GM19455 (cell line): ENCODE measurements at regions not wholly inside any gene's neighbourhood (a gene's known extent, or its start where the extent isn't known, plus 50 kb on each side); places are given as distances from the start of the nearest gene placed in this dataset.

Experiments
- ATAC-seq: cut with Tn5 transposase; IDR thresholded peaks from one replicate; pipeline ENCODE4 v1.9.1; 2021; ENCODE audit not compliant: unreplicated experiment

DNA sequence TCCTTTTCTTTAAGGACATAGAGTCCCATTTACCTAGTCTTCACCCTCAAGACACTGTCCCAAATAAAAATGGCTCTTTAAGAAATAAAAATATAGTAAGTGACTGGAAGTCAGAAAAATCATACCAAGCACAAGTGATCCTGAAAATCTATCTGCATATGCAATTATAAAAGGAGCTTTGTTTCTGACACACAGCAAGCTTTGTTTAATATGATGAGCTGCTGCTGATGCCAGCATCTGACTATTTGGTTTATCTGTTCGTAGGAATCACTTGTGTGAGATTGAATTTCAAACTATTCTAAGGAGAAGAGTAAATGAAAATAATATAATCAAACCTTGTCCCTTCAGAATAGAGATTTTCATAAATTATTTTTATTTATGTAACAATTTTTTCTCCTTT is 332.4 kb downstream of the PCDH7 start:
- ATAC-seq, result no peak

DNA sequence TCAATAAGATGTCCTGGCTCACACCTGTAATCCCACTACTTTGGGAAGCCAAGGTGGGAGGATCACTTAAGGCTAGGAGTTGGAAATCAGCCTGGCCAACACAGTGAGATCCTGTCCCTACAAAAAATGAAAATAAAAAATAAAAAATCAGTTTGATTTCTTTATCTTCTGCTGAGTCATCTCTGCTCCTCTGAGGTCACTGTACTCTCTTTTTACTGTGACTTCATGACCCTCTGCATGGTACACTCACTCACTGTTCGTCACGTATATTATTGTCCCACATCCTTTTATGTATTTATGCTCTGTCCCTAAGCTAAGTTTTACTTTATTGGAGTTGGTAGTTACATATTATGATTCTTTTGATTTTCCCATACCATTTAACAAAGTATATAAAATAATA is 333.3 kb downstream of the PCDH7 start:
- ATAC-seq, result no peak

DNA sequence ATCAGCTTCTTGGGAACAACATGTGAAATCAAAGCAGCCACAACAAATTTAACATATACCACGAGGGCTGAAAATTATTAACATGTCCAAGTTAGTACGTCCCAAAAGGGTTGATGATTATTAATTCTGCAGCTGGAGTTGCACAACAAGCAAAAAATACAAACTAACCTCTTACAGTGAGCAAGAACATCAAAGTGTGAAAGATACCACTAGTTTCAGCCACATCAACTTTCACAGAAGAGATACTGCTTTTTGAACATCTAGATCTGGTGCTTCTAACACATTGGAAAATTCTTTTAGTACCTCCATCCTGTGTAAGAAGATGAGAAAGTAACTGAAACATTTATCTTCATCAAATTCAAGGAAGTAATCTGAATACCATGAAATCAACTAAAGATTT is 334.1 kb downstream of the PCDH7 start:
- ATAC-seq, result no peak

DNA sequence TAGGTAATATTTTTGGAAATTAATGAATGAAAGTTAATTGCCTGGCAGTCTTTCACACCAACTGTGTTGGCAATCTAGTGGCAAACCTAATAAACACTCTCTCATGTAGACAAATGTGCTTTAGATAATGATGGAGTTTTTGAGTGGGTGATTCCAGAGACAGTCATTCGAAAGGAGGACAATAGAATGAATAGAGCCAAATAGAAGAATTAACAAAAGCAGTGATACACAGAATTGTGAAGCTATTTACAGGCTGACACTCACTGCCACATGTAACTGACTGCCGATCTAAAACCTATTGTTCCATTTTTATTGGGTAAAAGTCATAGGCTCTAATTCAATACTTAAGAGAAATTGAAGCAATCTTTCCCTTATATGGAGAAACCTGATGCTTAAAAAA is 338.5 kb downstream of the PCDH7 start:
- ATAC-seq, result no peak

DNA sequence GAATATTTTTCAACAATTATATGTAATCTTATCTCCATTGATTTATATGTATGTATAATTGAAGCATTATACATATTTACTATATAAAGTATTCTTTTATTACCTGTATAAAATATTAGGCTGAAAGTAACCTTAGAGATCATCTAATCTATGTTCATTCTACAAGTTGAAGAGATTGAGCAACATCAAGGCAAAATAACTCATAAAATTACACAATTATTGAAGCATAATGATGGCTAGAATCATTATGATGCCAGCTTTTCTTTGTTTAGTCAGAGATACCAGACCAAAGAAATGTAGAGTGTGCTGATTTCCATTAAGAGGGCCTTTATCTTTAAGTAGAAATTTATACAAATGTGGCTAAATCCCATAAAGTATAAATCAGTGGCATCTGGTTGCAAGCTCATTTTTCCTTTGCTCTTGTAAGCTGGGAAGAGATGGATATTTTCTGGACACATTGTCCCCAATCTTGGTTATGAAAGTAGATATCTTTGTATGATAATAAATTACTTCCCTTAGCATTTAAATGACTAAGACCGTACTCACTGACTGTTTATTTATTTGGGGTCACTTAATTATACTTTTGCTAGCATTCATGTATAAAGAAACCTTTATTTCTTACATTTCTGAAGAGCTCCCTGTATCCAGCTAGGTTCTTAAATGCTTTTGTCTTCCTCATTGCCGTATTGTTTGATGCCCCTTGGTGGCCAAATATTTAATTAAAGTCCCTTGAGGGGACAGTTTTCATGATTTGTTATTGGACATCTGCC is 339.8 kb downstream of the PCDH7 start:
- ATAC-seq, result no peak

DNA sequence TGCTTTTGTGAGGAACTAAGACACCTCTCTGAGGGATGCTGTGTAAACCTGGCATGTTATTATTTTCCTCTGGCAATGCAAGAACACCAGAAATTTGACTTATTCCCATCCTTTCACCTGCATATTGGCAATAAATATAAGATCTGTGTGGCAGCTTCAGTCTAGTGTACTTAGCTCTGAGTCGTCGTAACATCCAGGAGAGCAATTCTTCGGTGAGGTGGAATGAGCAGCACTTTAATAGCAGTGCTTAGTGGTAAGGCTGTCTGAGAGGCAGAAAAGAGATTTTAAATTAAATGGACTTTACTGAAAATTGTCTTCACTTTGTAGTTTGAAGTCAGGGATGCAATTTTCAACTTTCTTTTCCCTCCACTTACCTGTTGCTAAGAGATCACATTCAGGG is 344.9 kb downstream of the PCDH7 start:
- no peak for ATAC-seq

DNA sequence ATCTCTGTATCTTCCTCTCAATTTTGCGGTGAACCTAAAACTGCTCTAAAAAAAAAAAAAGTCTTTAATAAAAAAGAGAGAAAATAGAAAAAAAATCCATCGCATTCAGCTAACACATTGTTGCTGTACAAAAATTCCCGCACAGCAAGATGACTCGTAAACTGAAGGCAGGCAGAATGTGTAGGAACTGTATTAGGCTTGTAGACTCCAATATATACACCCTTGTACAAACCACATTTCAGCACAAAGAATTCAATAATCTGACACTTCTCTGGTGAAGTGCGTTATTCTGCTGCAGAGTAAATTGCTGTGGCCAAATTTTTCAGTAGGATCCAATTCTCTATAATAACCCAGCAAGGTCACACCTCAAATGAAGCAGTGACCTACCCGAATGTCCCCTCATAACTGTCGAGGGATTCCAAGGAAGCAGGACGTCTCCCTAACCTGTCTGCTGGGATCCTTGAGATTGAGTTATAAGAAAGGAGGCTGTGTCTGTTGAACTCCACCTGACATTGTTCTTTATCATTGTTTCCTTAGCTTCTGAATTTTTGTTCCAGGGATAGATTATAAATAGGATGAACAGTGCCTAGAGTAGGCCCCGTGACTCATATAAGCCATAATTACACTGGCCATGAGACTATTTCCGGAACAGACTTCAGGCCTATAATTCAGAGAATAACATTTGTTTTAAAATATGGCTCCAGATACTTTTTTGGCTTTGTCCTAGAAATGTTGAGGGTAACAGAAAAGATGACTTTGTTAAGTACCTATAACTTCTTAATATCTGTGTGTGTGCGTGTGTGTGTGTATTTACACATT is 348.3 kb downstream of the PCDH7 start:
- ATAC-seq, result no peak

DNA sequence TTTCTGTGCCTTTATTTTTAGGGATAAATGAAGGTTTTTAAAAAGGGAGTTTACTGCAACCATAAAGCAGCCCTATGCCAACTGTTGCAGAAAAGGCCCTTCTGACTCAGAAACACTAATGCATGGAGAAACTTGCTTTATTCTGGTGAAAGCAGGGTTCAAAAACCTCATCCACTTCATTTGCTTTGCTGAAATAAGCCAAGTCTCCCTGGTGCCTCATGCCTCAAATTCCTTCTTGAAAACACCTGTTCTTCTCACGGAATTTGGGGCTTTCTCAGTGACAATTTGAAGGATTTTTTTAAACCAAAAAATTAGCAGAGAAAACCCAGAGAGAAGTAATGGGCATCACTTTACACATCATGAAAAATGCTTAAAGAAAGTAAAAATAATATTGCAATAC is 349.0 kb downstream of the PCDH7 start:
- no peak for ATAC-seq

DNA sequence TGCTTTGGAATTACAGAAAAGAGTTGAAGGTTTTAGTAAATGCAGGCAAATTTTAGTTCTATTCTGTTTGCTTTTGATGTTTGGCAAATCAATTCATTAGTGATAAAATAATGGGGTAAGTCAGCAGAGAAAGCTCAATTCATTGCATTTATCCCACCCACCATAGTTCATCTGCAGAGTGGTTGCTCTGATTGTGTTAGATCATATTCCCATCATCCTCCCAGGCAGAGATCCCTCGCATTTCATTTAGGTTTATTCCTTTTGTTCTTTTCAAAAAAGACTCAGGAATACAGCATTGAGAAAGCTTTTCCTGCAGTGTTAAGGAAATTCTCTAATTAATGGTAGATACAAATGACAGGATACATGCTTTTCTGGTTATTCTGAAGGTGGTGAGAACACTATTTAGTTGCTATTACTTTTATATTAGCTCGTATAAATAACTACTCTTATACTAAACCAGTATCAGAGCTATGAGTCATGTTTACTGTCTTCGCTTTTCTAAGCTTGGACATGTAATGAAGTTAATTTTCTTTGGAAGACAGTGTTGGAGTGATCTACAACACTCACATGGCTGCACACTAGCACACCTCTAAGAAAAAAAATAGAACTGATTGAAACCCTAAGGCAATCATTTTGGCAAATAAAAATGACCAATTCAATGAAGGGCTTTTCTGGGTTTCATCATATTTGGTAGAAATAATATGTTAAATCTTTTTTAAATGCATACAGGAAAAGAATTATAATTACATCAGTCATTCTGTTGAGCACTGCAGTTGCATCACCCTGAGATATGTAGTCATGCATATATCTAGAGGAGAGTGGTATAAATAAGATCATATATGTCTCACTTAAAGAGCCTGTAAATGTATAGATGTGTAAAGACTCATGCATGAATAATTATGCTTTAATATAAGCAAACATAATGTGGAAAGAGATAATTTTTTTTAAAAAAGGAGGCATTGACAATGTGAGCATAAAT is 351.6 kb downstream of the PCDH7 start:
- no peak for ATAC-seq

DNA sequence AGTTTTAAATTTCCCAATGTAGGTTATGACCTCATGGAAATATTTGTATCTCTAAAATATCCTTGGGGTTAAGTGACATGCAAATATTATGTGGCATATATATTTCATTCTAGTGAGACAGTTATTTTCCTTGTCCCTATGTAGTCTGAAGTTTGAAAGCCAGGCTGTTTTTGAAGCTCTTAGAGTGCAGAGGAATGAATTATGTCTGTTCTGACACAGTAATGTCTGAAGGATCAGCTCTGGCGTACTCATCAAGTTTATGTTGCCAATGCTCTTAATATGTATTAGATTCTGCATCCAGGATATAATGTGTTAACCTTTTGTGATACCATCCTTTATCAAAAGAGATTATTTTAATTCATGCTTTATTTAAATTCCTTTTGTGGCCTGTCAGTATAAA is 355.8 kb downstream of the PCDH7 start:
- no peak for ATAC-seq

DNA sequence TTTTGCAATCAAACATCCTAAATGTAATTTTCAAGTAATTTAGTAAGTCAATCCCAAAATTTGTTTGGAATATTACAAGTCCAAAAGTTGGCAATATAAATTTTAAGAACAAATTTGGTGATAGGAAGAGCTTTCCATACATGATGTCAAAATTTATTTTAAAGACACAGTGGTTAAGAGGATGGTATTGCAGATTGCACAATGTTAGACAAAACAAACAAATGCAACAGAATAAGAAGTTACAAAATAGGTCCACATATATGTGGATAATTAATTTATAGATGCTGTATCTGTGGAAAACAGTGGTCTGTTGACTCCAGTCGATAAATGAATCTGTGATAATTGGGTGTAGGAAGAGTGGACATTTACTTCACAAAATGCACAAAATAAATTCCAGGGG is 358.5 kb downstream of the PCDH7 start:
- no peak for ATAC-seq

DNA sequence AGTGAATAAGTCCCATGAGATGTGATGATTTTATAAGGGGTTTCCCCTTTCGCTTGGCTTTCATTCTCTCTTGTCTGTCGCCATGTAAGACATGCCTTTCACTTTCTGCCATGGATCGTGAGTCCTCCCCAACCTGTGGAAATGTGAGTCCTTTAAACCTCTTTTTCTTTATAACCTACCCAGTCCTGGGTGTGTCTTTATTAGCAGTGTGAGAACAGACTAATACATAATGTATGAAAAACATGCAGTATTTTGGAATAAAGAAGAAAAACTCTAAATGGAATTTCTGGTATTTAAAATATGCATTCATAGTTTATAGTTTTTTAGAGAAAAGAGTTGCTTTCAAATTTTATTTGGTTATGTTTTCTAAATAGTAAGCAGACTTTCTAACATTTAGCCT is 360.7 kb downstream of the PCDH7 start:
- ATAC-seq, result no peak

DNA sequence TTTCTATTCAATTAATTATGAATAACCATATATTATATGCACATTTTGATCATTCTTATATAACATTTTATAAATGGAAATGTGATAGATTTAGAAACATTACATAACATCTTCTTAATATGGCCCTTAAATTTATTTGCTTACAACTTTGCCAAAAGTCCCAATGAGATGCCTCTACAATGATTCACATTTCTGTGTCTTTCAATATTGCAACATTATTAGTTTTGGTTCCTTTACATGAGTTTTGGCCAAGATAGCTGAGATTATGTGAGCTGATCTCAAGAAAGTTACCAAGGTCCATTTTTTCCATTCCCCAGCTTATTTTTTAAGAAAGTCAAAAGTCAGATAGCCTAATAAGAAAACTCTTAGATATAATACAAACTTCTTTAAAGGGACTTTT is 361.2 kb downstream of the PCDH7 start:
- no peak for ATAC-seq

DNA sequence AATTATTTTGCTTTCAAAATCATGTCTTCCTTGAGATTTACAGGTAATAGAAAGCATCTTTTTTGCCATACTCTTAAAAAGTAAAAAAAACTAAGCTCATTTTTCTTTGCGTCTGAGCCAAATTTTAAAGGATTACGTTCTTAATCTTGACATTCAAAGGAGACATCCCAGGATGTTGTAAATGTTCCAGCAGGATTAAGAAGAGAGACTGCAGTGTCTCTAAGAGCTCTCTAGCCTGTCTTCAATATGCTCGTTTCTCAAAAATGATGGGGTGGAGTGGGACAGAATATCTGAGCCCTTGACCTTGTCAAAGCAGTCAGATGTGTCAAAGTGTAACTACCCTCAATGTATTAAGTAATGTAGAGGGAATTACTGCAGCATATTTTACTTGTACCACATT is 363.3 kb downstream of the PCDH7 start:
- no peak for ATAC-seq

DNA sequence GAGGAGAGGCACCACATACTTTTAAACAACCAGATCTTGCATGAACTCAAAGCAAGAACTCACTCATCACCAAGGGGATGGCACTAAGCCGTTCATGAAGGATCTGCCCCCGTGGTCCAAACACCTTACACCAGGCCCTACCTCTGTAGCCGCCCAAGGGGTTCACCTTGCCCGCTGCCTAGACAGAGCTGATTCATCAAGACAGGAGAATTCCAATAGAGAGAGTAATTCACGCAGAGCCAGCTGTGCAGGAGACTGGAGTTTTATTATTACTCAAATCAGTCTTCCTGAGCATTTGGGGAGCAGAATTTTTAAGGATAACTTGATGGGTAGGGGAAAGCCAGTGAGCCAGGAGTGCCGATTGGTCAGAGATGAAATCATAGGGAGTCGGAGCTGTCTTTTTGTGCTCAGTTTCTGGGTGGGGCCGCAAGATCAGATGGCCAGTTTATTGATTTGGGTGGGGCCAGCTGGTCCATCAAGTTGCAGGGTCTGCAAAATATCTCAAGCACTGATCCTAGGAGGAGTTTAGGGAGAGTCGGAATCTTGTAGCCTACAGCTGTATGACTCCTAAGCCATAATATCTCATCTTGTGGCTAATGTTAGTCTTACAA is 364.7 kb downstream of the PCDH7 start:
- ATAC-seq, result no peak

DNA sequence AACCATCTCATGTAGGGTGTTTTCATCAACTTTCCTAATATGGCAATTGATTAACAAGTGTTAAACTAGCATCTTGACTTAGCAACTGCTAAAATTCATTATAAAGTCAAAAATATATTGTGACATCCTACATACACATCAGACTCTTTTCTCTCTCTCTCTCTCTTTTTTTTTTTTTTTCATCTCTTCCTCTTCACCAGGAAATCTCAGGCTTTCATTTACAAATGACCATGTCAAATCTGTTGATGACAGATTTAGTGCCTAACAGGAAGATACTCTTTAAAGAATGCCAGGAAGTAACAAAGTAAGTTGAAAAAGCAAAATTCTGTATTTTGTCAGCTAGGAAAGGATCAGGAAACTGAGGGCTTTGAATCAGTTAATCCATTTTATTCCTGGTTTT is 365.5 kb downstream of the PCDH7 start:
- ATAC-seq, result no peak

DNA sequence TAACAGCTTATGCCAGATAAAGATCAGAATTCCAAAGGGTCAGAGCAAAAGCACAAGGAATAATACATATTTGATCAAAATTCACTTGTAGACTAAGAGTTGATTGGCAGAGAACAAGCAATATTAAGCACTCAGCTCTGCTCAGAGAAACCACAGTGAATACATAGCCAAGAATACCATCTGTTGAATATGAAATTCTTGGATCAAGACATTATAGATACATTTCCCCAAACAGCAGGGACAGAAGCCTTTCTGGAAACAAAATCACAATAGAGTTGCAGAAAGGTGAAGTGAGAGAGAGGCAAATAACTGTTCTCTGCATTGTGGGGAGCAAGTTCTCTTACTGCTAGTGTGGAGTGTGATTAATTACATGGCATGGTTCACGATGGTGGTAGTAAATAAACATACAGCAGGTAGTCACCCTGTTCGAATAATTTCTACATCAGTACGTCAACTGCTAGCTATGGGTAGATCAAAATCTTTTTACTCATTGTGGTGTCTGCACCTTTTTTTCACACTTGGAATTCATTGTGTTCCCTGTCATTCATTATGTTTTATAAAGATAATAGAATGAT is 366.7 kb downstream of the PCDH7 start:
- no peak for ATAC-seq

DNA sequence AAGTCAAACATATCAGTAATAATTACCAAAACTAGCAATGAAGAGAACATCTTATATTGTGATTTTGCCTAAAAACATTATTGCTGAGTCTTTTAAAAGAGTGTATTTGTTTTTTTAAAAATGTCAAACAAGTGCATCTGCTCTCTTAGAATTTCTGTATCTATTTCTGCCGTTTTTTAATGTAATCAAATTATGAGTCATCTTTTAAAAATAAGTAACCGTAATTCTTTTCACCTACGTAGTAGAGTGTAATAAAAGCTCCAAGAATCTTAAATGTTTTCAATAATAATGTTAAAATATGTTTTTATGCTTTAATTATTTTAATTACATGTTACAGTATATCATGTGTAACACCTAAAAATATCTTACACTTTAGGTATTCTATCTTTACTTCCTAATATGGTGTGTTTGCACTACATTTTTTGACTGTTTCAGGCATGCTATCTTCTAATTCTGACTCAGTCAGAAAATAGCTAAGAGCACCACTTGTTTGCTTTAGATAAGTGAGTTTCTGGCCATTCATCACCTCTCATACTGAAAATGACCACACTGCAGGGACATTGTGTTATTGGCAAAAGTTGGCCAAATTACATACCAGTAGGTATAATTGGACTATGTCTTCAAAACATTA is 368.5 kb downstream of the PCDH7 start:
- no peak for ATAC-seq

DNA sequence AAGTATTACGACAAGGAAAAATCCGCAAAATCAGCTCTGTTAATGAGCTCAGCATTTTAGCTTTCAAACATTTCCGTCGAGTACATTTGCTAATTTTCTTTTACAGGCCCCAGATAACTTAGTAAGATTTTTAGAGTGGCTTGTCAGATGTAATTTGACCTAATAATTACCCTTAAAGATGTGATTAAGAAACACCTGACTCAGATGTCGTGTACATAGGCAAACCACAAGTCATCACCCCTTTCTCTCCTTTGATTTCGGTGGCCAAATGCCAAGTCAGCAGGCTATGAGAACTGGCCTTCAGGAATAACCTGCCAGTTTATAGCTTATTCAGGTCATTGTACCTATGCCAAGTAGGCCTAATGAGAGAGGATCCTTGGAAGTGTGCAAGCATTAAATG is 369.6 kb downstream of the PCDH7 start:
- ATAC-seq, result no peak

DNA sequence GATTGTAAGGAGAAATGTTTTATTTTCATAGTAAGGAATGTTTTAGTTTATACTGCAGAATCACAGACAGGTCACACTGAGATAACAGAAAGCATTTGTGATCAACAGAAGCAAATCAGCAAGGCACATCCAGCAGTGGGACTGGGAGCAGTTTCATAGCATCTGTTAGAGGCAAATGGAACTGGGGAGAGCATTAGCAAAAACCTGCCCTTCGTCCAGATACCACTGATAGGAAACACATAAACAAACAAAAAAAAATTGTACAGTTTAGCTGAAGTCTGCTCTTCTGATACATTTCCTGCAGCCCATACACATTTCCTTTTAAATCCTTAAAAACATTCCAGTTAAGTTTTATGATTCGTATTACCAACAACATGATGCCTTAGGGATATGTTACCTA is 374.3 kb downstream of the PCDH7 start:
- no peak for ATAC-seq
